ACHN (cell line): ENCODE measurements at regions not wholly inside any gene's neighbourhood (a gene's known extent, or its start where the extent isn't known, plus 50 kb on each side); places are given as distances from the start of the nearest gene placed in this dataset.
"Not testable (repeated sequence)": the region's sequence is repeated elsewhere in the genome, so short reads cannot be mapped to it uniquely, and the experiment has no call there.

Source experiments
- DNase-seq: peaks from one replicate; pipeline ENCODE4 v3.0.0-alpha.2; 2015
- in situ Hi-C: cut with HindIII; loops from 2 replicates; pipeline ENCODE4 v1.10.0; 2017; ENCODE audit warnings: low sequenced_read_pairs, low pct_ligation_motif_present, low pct_unique_long_range_greater_than_20kb

GRCh38 chrX:97846228-97846627 lies 962.5 kb downstream of the RPA4 start:
- no peak for DNase-seq
- in situ Hi-C loops, result no loop called here

- DNase-seq, result no peak
- in situ Hi-C loops, result no loop called here
These were observed 963.1 kb downstream of the RPA4 start for GRCh38 chrX:97846718-97847237.

GRCh38 chrX:97847885-97848679 lies 964.4 kb downstream of the RPA4 start:
- no peak for DNase-seq

GRCh38 chrX:97849951-97850350 lies 966.2 kb downstream of the RPA4 start:
- in situ Hi-C loops, result no loop called here
- DNase-seq, result no peak

More at GRCh38 chrX:97847885-97848679, 964.4 kb downstream of the RPA4 start:
- in situ Hi-C loops, result no loop called here

GRCh38 chrX:97850911-97851310 lies 967.2 kb downstream of the RPA4 start:
- DNase-seq, result peak; percentile 26
- in situ Hi-C loops, result no loop called here

- in situ Hi-C loops, result no loop called here
- DNase-seq, result no peak
These were observed 970.4 kb downstream of the RPA4 start for GRCh38 chrX:97854086-97854485.

- DNase-seq, result no peak
- in situ Hi-C loops, result no loop called here
These were observed 974.9 kb downstream of the RPA4 start for GRCh38 chrX:97858592-97858991.

- in situ Hi-C loops, result no loop called here
These were observed 976.5 kb downstream of the RPA4 start for GRCh38 chrX:97860226-97860625.

GRCh38 chrX:97863261-97863660 lies 979.6 kb downstream of the RPA4 start:
- in situ Hi-C loops, result no loop called here
- DNase-seq, result no peak

More at GRCh38 chrX:97860226-97860625, 976.5 kb downstream of the RPA4 start:
- no peak for DNase-seq

- no peak for DNase-seq
- in situ Hi-C loops, result no loop called here
These were observed 983.6 kb downstream of the RPA4 start for GRCh38 chrX:97867266-97867665.

- in situ Hi-C loops, result no loop called here
- no peak for DNase-seq
These were observed 993.1 kb downstream of the RPA4 start for GRCh38 chrX:97876697-97877407.

GRCh38 chrX:97882306-97882705 lies 998.6 kb downstream of the RPA4 start:
- no peak for DNase-seq
- in situ Hi-C loops, result no loop called here

GRCh38 chrX:97895751-97896150 lies 1012.0 kb downstream of the RPA4 start:
- peak; percentile 24 for DNase-seq
- in situ Hi-C loops, result no loop called here

GRCh38 chrX:97897998-97898397 lies 1014.3 kb downstream of the RPA4 start:
- DNase-seq, result no peak

GRCh38 chrX:97898798-97899197 lies 1015.1 kb downstream of the RPA4 start:
- in situ Hi-C loops, result no loop called here
- DNase-seq, result peak; percentile 64

More at GRCh38 chrX:97897998-97898397, 1014.3 kb downstream of the RPA4 start:
- in situ Hi-C loops, result no loop called here

GRCh38 chrX:97907791-97908190 lies 1024.1 kb downstream of the RPA4 start:
- in situ Hi-C loops, result no loop called here
- no peak for DNase-seq

- in situ Hi-C loops, result no loop called here
- no peak for DNase-seq
These were observed 1025.5 kb downstream of the RPA4 start for GRCh38 chrX:97909245-97909644.

- in situ Hi-C loops, DNase-seq: not testable (repeated sequence)
These were observed 1031.7 kb downstream of the RPA4 start for GRCh38 chrX:97915390-97915789.

- DNase-seq, in situ Hi-C loops: not testable (repeated sequence)
These were observed 1037.5 kb downstream of the RPA4 start for GRCh38 chrX:97921223-97921622.
